AG09309 (cell line): ENCODE measurements at regions not wholly inside any gene's neighbourhood (a gene's known extent, or its start where the extent isn't known, plus 50 kb on each side); places are given as distances from the start of the nearest gene placed in this dataset.

Source experiments
- DNase-seq: peaks from one replicate; pipeline ENCODE4 v3.0.0-alpha.2; 2010; ENCODE audit warnings: low read depth
- H3K4me3 ChIP-seq: 2 replicates; pipeline ENCODE4 v1.5.1; 2011; ENCODE audit warnings: mild to moderate bottlenecking, low read depth, low read length, moderate library complexity; ENCODE audit not compliant: control insufficient read depth
- TF ChIP-seq, protein P1 (sequence below): IDR thresholded peaks from 2 replicates; pipeline ENCODE4 v1.5.1; 2011; ENCODE audit warnings: mild to moderate bottlenecking, low read depth, low read length, inconsistent platforms; ENCODE audit not compliant: insufficient read depth, control insufficient read depth; ENCODE audit errors: missing control alignments

DNA sequence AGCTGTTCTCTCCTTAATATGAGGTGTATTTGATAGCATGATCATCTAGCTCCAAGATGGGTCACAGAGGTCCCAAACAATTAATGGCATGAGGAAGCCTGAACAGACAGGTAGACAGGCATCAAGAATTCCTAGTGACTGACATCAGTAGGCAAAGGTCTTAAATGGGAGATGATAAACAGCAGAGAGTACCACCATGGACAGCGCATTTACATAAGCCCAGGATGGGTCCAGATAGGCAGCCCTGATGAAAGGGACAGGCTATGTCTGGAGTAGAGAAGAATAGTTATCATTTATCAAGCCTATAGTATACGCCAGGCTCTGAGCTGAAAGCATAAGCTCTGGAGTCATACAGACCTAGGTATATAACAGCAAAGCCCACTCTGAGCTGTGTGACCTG lies 434.7 kb upstream of the SETBP1 start:
- H3K4me3 ChIP-seq = no peak overlapping the region
- TF ChIP-seq, protein P1, sequence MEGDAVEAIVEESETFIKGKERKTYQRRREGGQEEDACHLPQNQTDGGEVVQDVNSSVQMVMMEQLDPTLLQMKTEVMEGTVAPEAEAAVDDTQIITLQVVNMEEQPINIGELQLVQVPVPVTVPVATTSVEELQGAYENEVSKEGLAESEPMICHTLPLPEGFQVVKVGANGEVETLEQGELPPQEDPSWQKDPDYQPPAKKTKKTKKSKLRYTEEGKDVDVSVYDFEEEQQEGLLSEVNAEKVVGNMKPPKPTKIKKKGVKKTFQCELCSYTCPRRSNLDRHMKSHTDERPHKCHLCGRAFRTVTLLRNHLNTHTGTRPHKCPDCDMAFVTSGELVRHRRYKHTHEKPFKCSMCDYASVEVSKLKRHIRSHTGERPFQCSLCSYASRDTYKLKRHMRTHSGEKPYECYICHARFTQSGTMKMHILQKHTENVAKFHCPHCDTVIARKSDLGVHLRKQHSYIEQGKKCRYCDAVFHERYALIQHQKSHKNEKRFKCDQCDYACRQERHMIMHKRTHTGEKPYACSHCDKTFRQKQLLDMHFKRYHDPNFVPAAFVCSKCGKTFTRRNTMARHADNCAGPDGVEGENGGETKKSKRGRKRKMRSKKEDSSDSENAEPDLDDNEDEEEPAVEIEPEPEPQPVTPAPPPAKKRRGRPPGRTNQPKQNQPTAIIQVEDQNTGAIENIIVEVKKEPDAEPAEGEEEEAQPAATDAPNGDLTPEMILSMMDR = no peak
- DNase-seq = no peak

DNA sequence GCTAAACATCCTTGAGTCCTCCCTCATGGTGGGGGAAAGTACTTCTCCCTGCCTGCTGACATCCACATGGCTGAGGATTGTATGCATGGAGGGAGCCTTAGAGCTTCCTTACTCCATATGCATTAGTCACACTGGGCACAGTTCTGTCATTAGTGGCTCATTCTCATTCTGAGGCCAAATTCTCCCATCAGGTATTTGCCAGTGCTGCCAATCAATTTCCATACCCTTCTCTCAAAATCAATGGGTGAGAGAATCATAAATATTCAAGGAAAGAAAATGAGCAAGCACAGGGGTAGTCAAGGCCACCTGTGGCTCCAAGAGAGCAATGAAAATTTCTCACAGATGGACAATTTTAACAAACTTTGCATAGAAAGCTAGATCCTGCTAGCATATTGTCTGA lies 422.6 kb upstream of the SETBP1 start:
- no peak for DNase-seq
- TF ChIP-seq, protein P1 = no peak
- H3K4me3 ChIP-seq = no peak overlapping the region

DNA sequence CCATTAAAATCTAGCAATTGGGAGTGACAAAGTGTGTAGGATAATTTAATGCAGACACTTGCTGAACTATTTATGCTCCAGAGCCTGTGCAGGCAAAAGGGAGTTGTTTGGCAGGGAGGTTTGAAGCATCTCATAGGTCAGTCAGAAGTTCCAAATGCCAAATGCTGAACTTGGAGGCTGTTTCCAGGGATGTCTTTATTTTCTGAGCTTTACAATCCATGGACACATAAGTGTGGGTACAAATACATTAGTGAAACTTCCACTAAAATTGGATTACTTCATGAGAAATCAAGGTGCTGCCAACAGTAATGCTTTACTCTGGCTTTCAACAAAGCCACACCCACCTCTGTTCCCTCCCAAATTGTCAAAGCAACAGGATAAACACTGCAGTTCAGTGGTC lies 422.1 kb upstream of the SETBP1 start:
- TF ChIP-seq, protein P1 = no peak
- no peak for DNase-seq
- no peak overlapping the region for H3K4me3 ChIP-seq

DNA sequence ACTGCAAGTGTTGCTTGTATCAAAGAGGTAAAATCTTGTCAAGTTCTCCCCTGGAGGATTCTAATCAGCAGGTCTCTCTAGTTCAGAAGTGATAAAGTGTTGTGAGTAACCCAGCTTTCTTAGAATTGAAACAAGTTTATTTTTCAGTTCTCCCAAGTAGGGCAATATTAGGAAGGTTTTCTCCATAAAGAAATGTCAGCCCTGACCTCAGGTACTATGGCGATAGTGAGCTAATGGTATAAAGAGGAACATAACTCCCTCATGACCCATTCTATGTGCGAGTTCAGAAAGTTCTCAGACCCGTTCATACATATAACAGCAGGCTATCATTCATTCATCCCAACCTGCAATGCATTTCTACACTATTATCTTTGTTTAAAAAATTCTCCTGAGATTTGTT lies 421.1 kb upstream of the SETBP1 start:
- no peak for DNase-seq
- TF ChIP-seq, protein P1 = no peak
- no peak overlapping the region for H3K4me3 ChIP-seq

DNA sequence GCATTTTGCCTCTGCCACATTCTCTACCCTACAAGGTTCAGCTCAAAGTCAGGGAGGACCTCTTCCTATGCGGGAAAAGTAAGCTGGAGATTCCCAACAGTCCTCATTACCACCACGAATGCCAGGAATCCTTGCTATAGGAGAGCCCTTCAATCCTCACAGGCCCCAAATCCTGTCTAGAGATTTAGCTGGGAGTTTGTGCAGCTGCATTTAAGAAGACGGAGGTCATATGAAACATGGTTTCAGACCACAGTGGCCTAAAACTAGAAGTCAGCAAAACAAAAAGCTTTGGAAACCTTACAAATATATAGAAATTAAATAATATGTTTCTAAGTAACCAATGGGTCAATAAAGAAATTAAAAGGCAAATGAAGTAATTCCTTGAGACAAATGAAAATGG lies 415.3 kb upstream of the SETBP1 start:
- no peak overlapping the region for H3K4me3 ChIP-seq
- no peak for DNase-seq
- TF ChIP-seq, protein P1 = no peak

DNA sequence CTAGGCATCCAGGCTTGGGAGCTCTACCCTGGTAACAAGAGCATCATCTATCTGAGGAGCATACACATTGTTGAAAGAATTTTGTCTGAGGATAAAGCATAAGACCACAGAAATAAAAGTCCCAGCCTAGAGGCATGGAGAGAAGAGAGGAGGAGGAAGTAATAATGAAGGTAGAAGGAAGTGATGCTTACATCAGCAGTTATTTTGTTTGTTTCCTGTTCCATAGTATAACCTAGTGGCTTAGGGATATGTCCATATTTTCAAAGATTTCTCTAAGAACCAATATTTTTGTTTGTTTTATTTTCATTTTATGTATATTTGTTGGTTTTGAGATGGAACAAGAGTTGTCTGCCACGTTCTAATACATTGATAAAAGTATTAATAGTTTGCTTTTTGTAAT lies 407.4 kb upstream of the SETBP1 start:
- H3K4me3 ChIP-seq = no peak overlapping the region
- DNase-seq = no peak
- TF ChIP-seq, protein P1 = no peak

DNA sequence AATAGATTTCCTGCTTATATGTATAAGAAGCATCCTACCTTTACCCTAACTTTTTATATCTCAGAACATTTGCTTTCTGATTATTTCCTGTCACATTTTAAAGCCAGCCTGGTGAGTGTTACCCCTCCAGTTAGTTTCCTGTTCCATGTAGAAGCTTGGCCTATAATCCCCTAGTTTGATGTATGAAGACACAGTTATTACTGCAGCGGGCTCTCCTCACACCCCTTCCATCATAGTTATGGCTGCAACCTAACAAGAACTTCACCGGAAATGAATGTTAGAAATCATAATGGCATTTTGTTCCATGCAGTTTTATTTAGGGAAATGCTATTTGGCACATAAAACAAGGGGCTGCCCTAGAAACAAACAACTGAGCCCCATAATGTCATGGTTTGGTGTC lies 400.2 kb upstream of the SETBP1 start:
- DNase-seq = no peak
- no peak overlapping the region for H3K4me3 ChIP-seq
- TF ChIP-seq, protein P1 = no peak
